Vagina (tissue), 2 donors: ENCODE measurements at regions not wholly inside any gene's neighbourhood (a gene's known extent, or its start where the extent isn't known, plus 50 kb on each side); places are given as distances from the start of the nearest gene placed in this dataset.

ENCODE experiments used
- CTCF ChIP-seq, 3 experiments: fragments of 450-650 bp in 2 of 3; fragments of 200-600 bp in 1 of 3; sonication (generic) in 1 of 3; IDR thresholded peaks; one replicate each; pipeline ENCODE4 v1.5.1; 2017 to 2019; ENCODE audit warnings: antibody characterized with exemption in 3 of 3, mild to moderate bottlenecking in 2 of 3, moderate library complexity in 2 of 3
- POLR2A ChIP-seq, 2 donors: fragments of 450-650 bp; IDR thresholded peaks; one replicate each; pipeline ENCODE4 v1.6.1; 2017; ENCODE audit warnings: antibody characterized with exemption in 2 of 2, mild to moderate bottlenecking in 2 of 2, moderate library complexity in 2 of 2

- TF ChIP-seq CTCF (IDR thresholded peaks at IDR 0.05) (no peak), POLR2A (IDR thresholded peaks at IDR 0.05) (no peak)
Measured at GRCh38 chr1:218939095-218939494, 234.6 kb upstream of the LYPLAL1 start.
